Nephron (organoid): ENCODE measurements at regions not wholly inside any gene's neighbourhood (a gene's known extent, or its start where the extent isn't known, plus 50 kb on each side); places are given as distances from the start of the nearest gene placed in this dataset.

Experiments used
- H3K27ac Mint-ChIP-seq, 3 experiments: 2 replicates each; pipeline ENCODE4 v1.8.0; 2020; ENCODE audit warnings: mixed read lengths in 3 of 3, mild to moderate bottlenecking in 2 of 3, moderate library complexity in 1 of 3
- H3K27me3 Mint-ChIP-seq: 2 replicates; pipeline ENCODE4 v1.8.0; 2021; ENCODE audit warnings: low read depth, mild to moderate bottlenecking, moderate library complexity, mixed read lengths
- H3K36me3 Mint-ChIP-seq: 2 replicates; pipeline ENCODE4 v1.8.0; 2020; ENCODE audit warnings: low read depth, mixed read lengths
- H3K4me1 Mint-ChIP-seq: 2 replicates; pipeline ENCODE4 v1.8.0; 2020; ENCODE audit warnings: mixed read lengths
- H3K4me3 Mint-ChIP-seq, 3 experiments: 2 replicates each; pipeline ENCODE4 v1.8.0; 2020; ENCODE audit warnings: mild to moderate bottlenecking in 3 of 3, mixed read lengths in 3 of 3, moderate library complexity in 2 of 3
- H3K9me3 Mint-ChIP-seq: 2 replicates; pipeline ENCODE4 v1.8.0; 2020; ENCODE audit warnings: mixed read lengths
- TF ChIP-seq, protein P1 (sequence below), 3 experiments: fragments of 200-600 bp; sonication (generic); IDR thresholded peaks; one replicate each; pipeline ENCODE4 v1.5.0; 2021; ENCODE audit warnings: antibody characterized with exemption in 3 of 3; ENCODE audit not compliant: unreplicated experiment in 3 of 3

GRCh38 chr2:236696834-236697233, 127.2 kb downstream of the ACKR3 start:
- no peaks in the 10 kb centered on the region for H3K4me1 Mint-ChIP-seq
- H3K4me3 Mint-ChIP-seq, result no peak overlapping the region
- TF ChIP-seq, protein P1, sequence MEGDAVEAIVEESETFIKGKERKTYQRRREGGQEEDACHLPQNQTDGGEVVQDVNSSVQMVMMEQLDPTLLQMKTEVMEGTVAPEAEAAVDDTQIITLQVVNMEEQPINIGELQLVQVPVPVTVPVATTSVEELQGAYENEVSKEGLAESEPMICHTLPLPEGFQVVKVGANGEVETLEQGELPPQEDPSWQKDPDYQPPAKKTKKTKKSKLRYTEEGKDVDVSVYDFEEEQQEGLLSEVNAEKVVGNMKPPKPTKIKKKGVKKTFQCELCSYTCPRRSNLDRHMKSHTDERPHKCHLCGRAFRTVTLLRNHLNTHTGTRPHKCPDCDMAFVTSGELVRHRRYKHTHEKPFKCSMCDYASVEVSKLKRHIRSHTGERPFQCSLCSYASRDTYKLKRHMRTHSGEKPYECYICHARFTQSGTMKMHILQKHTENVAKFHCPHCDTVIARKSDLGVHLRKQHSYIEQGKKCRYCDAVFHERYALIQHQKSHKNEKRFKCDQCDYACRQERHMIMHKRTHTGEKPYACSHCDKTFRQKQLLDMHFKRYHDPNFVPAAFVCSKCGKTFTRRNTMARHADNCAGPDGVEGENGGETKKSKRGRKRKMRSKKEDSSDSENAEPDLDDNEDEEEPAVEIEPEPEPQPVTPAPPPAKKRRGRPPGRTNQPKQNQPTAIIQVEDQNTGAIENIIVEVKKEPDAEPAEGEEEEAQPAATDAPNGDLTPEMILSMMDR (IDR thresholded peaks at IDR 0.05; ENCODE audit: unreplicated experiment in 3 of 3), result no peak
- H3K27me3 Mint-ChIP-seq, result peaks cover 41% of the 10 kb centered on the region
- no peak overlapping the region for H3K27ac Mint-ChIP-seq
- H3K36me3 Mint-ChIP-seq, result no peaks in the 10 kb centered on the region
- H3K9me3 Mint-ChIP-seq, result no peaks in the 10 kb centered on the region

- Mint-ChIP-seq H3K36me3 (no peaks in the 10 kb centered on the region), H3K27ac (no peak overlapping the region), H3K4me3 (no peak overlapping the region), H3K4me1 (no peaks in the 10 kb centered on the region), H3K9me3 (no peaks in the 10 kb centered on the region), H3K27me3 (peaks cover 33% of the 10 kb centered on the region)
- TF ChIP-seq, protein P1 (IDR thresholded peaks at IDR 0.05; ENCODE audit: unreplicated experiment in 3 of 3), result no peak
Measured at GRCh38 chr2:236698016-236698627, 128.5 kb downstream of the ACKR3 start.

GRCh38 chr2:236700703-236701102, 131.1 kb downstream of the ACKR3 start:
- no peak overlapping the region for H3K4me3 Mint-ChIP-seq
- H3K36me3 Mint-ChIP-seq, result no peaks in the 10 kb centered on the region
- H3K27me3 Mint-ChIP-seq, result peaks cover 19% of the 10 kb centered on the region
- H3K9me3 Mint-ChIP-seq, result no peaks in the 10 kb centered on the region
- no peaks in the 10 kb centered on the region for H3K4me1 Mint-ChIP-seq
- H3K27ac Mint-ChIP-seq, result no peak overlapping the region
- TF ChIP-seq, protein P1 (IDR thresholded peaks at IDR 0.05; ENCODE audit: unreplicated experiment in 3 of 3), result no peak

- TF ChIP-seq, protein P1 (IDR thresholded peaks at IDR 0.05; ENCODE audit: unreplicated experiment in 3 of 3), result no peak
- Mint-ChIP-seq H3K4me1 (no peaks in the 10 kb centered on the region), H3K9me3 (no peaks in the 10 kb centered on the region), H3K27ac (no peak overlapping the region), H3K36me3 (peaks cover 5% of the 10 kb centered on the region), H3K4me3 (no peak overlapping the region), H3K27me3 (peaks cover 23% of the 10 kb centered on the region)
Measured at GRCh38 chr2:236702657-236703372, 133.2 kb downstream of the ACKR3 start.

DNA sequence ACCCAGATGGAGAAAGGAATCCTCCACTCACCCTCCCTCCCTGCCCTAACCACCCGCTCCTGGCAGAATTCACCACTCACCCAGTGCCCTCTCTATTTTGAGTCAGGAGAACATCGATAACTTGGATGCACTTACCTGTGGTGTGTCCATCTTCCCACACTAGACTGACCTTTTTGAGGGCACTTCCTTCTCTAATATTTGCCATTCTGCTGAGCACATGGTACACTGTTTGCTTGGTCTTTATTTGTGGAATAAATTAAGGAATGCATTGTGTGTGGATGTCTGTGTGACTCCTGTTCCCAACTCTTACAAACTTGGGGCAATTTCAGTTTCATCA, 133.7 kb downstream of the ACKR3 start:
- no peaks in the 10 kb centered on the region for H3K4me1 Mint-ChIP-seq
- H3K27ac Mint-ChIP-seq, result no peak overlapping the region
- no peaks in the 10 kb centered on the region for H3K9me3 Mint-ChIP-seq
- peaks cover 5% of the 10 kb centered on the region for H3K36me3 Mint-ChIP-seq
- TF ChIP-seq, protein P1 (IDR thresholded peaks at IDR 0.05; ENCODE audit: unreplicated experiment in 3 of 3), result no peak
- H3K4me3 Mint-ChIP-seq, result no peak overlapping the region
- H3K27me3 Mint-ChIP-seq, result peaks cover 23% of the 10 kb centered on the region

GRCh38 chr2:236703906-236704305, 134.3 kb downstream of the ACKR3 start:
- Mint-ChIP-seq H3K4me3 (no peak overlapping the region), H3K4me1 (no peaks in the 10 kb centered on the region), H3K27me3 (peaks cover 25% of the 10 kb centered on the region), H3K27ac (no peak overlapping the region), H3K9me3 (no peaks in the 10 kb centered on the region), H3K36me3 (peaks cover 5% of the 10 kb centered on the region)
- TF ChIP-seq, protein P1 (IDR thresholded peaks at IDR 0.05; ENCODE audit: unreplicated experiment in 3 of 3), result no peak
